GM23338 (cell line): ENCODE measurements at regions not wholly inside any gene's neighbourhood (a gene's known extent, or its start where the extent isn't known, plus 50 kb on each side); places are given as distances from the start of the nearest gene placed in this dataset.

ENCODE experiments used
- ATAC-seq: fragments of 200-7000 bp; cut with Tn5 transposase; 3 replicates; pipeline ENCODE4 v1.9.1; 2020
- DNase-seq: peaks from one replicate; pipeline ENCODE4 v3.0.0-alpha.2; 2015; ENCODE audit warnings: low spot score
- H2AFZ ChIP-seq: fragments of 200-600 bp; sonication (generic); 2 replicates; pipeline ENCODE4 v1.8.0; 2016; ENCODE audit warnings: antibody characterized with exemption, mild to moderate bottlenecking, moderate library complexity
- H3F3A ChIP-seq: fragments of 200-600 bp; sonication (generic); replicated peaks from 2 replicates; pipeline ENCODE4 v1.8.0; 2017; ENCODE audit warnings: antibody characterized with exemption, mixed run types, low read depth
- H3K27ac ChIP-seq: fragments of 200-600 bp; sonication (generic); 2 replicates; pipeline ENCODE4 v1.6.1; 2016; ENCODE audit warnings: low read depth
- H3K27me3 ChIP-seq: fragments of 200-600 bp; sonication (generic); 2 replicates; pipeline ENCODE4 v1.8.0; 2016; ENCODE audit warnings: mild to moderate bottlenecking, mixed run types, moderate library complexity; ENCODE audit not compliant: insufficient read depth
- H3K36me3 ChIP-seq: fragments of 200-600 bp; sonication (generic); 2 replicates; pipeline ENCODE4 v1.8.0; 2016; ENCODE audit warnings: mild to moderate bottlenecking; ENCODE audit not compliant: insufficient read depth
- H3K4me1 ChIP-seq: fragments of 200-600 bp; sonication (generic); 2 replicates; pipeline ENCODE4 v1.8.0; 2016; ENCODE audit warnings: mild to moderate bottlenecking, moderate library complexity; ENCODE audit not compliant: insufficient read depth
- H3K4me2 ChIP-seq: fragments of 200-600 bp; sonication (generic); 2 replicates; pipeline ENCODE4 v1.7.1; 2017; ENCODE audit warnings: mixed run types
- H3K4me3 ChIP-seq: fragments of 200-600 bp; sonication (generic); 2 replicates; pipeline ENCODE4 v1.6.1; 2016; ENCODE audit warnings: mixed run types
- H3K79me2 ChIP-seq: fragments of 200-600 bp; sonication (generic); replicated peaks from 2 replicates; pipeline ENCODE4 v1.8.0; 2017; ENCODE audit warnings: mild to moderate bottlenecking; ENCODE audit not compliant: insufficient read depth
- H3K9me2 ChIP-seq: fragments of 200-600 bp; sonication (generic); 2 replicates; pipeline ENCODE4 v1.8.0; 2017; ENCODE audit not compliant: insufficient read depth
- H4K20me1 ChIP-seq: fragments of 200-600 bp; sonication (generic); replicated peaks from 2 replicates; pipeline ENCODE4 v1.8.0; 2017; ENCODE audit warnings: mild to moderate bottlenecking; ENCODE audit not compliant: insufficient read depth
- H3K27ac Mint-ChIP-seq: 2 replicates; pipeline ENCODE4 v1.8.0; 2020; ENCODE audit warnings: inconsistent platforms, mild to moderate bottlenecking, moderate library complexity, mixed read lengths
- H3K27me3 Mint-ChIP-seq: 3 replicates; pipeline ENCODE4 v1.8.0; 2022; ENCODE audit warnings: low read depth, mild to moderate bottlenecking, moderate library complexity, mixed read lengths, inconsistent platforms; ENCODE audit not compliant: insufficient read depth, poor library complexity
- H3K36me3 Mint-ChIP-seq: 3 replicates; pipeline ENCODE4 v1.8.0; 2021; ENCODE audit warnings: low read depth, mild to moderate bottlenecking, inconsistent platforms, moderate library complexity, mixed read lengths
- H3K4me1 Mint-ChIP-seq: 3 replicates; pipeline ENCODE4 v1.8.0; 2020; ENCODE audit warnings: mild to moderate bottlenecking, inconsistent platforms, mixed read lengths
- H3K4me3 Mint-ChIP-seq: 3 replicates; pipeline ENCODE4 v1.8.0; 2021; ENCODE audit warnings: moderate library complexity, mild to moderate bottlenecking, inconsistent platforms, mixed read lengths
- H3K9me3 Mint-ChIP-seq: 3 replicates; pipeline ENCODE4 v1.8.0; 2020; ENCODE audit warnings: moderate library complexity, mild to moderate bottlenecking, inconsistent platforms, mixed read lengths
- EZH2 ChIP-seq: fragments of 200-600 bp; sonication (generic); IDR thresholded peaks from one replicate; pipeline ENCODE4 v1.8.0; 2017; ENCODE audit warnings: antibody characterized with exemption, mild to moderate bottlenecking, low read depth; ENCODE audit not compliant: unreplicated experiment
- EZH2phosphoT487 ChIP-seq: fragments of 200-600 bp; sonication (generic); IDR thresholded peaks from one replicate; pipeline ENCODE4 v1.8.1; 2018; ENCODE audit warnings: antibody characterized with exemption; ENCODE audit not compliant: unreplicated experiment
- JUNB ChIP-seq: IDR thresholded peaks from one replicate; pipeline ENCODE4 v1.6.1; 2016; ENCODE audit warnings: antibody characterized with exemption; ENCODE audit not compliant: unreplicated experiment
- ZNF114 ChIP-seq: fragments of 250-450 bp; sonication (Bioruptor Pico); IDR thresholded peaks from 2 replicates; pipeline ENCODE4 v1.5.0; 2020; ENCODE audit warnings: mild to moderate bottlenecking, moderate library complexity
- TF ChIP-seq, protein P1 (sequence below): fragments of 250-450 bp; sonication (Bioruptor Pico); IDR thresholded peaks from 2 replicates; pipeline ENCODE4 v1.5.0; 2020; ENCODE audit warnings: mild to moderate bottlenecking, moderate library complexity
- TF ChIP-seq, protein P2 (sequence below): IDR thresholded peaks from 2 replicates; pipeline ENCODE4 v1.6.1; 2016; ENCODE audit warnings: antibody characterized with exemption

DNA sequence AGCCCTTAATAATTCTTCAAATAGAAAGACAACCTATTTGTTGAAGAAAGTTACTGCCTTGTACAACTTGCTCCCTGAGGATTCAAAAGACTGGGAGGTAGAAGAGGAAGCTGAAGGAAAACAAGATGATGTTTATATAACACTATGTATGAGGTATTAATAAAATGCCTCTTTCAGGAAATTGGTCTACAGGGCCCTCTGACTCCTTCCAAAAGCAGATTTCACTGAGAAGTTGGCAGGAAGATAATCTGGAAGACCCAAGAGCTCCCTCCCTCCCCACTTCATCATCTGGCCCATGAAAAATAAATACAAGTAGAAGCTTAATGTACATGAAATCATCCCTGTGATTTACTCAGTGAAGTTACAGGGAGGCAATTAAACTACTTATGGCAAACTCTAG lies 107.5 kb upstream of the MAGEC2 start:
- no peaks in the 10 kb centered on the region for H3K79me2 ChIP-seq
- Mint-ChIP-seq H3K27me3 (no peaks in the 10 kb centered on the region), H3K4me3 (no peak overlapping the region), H3K4me1 (peaks cover 3% of the 10 kb centered on the region; the same call in 1 of the 3 replicates), H3K27ac (no peak overlapping the region), H3K36me3 (no peaks in the 10 kb centered on the region), H3K9me3 (no peaks in the 10 kb centered on the region)
- H3K36me3 ChIP-seq = no peaks in the 10 kb centered on the region
- H3K4me2 ChIP-seq = no peak overlapping the region
- no peaks in the 10 kb centered on the region for H3K27me3 ChIP-seq
- H3K4me1 ChIP-seq = no peaks in the 10 kb centered on the region
- no peak overlapping the region for H2AFZ ChIP-seq
- no peak overlapping the region for H3K27ac ChIP-seq
- ATAC-seq (no peak), DNase-seq (no peak)
- H3F3A ChIP-seq = no peaks in the 10 kb centered on the region
- TF ChIP-seq EZH2phosphoT487 (no peak), JUNB (no peak), EZH2 (no peak), ZNF114 (CRISPR knock-in tag) (no peak)
- TF ChIP-seq, protein P1, sequence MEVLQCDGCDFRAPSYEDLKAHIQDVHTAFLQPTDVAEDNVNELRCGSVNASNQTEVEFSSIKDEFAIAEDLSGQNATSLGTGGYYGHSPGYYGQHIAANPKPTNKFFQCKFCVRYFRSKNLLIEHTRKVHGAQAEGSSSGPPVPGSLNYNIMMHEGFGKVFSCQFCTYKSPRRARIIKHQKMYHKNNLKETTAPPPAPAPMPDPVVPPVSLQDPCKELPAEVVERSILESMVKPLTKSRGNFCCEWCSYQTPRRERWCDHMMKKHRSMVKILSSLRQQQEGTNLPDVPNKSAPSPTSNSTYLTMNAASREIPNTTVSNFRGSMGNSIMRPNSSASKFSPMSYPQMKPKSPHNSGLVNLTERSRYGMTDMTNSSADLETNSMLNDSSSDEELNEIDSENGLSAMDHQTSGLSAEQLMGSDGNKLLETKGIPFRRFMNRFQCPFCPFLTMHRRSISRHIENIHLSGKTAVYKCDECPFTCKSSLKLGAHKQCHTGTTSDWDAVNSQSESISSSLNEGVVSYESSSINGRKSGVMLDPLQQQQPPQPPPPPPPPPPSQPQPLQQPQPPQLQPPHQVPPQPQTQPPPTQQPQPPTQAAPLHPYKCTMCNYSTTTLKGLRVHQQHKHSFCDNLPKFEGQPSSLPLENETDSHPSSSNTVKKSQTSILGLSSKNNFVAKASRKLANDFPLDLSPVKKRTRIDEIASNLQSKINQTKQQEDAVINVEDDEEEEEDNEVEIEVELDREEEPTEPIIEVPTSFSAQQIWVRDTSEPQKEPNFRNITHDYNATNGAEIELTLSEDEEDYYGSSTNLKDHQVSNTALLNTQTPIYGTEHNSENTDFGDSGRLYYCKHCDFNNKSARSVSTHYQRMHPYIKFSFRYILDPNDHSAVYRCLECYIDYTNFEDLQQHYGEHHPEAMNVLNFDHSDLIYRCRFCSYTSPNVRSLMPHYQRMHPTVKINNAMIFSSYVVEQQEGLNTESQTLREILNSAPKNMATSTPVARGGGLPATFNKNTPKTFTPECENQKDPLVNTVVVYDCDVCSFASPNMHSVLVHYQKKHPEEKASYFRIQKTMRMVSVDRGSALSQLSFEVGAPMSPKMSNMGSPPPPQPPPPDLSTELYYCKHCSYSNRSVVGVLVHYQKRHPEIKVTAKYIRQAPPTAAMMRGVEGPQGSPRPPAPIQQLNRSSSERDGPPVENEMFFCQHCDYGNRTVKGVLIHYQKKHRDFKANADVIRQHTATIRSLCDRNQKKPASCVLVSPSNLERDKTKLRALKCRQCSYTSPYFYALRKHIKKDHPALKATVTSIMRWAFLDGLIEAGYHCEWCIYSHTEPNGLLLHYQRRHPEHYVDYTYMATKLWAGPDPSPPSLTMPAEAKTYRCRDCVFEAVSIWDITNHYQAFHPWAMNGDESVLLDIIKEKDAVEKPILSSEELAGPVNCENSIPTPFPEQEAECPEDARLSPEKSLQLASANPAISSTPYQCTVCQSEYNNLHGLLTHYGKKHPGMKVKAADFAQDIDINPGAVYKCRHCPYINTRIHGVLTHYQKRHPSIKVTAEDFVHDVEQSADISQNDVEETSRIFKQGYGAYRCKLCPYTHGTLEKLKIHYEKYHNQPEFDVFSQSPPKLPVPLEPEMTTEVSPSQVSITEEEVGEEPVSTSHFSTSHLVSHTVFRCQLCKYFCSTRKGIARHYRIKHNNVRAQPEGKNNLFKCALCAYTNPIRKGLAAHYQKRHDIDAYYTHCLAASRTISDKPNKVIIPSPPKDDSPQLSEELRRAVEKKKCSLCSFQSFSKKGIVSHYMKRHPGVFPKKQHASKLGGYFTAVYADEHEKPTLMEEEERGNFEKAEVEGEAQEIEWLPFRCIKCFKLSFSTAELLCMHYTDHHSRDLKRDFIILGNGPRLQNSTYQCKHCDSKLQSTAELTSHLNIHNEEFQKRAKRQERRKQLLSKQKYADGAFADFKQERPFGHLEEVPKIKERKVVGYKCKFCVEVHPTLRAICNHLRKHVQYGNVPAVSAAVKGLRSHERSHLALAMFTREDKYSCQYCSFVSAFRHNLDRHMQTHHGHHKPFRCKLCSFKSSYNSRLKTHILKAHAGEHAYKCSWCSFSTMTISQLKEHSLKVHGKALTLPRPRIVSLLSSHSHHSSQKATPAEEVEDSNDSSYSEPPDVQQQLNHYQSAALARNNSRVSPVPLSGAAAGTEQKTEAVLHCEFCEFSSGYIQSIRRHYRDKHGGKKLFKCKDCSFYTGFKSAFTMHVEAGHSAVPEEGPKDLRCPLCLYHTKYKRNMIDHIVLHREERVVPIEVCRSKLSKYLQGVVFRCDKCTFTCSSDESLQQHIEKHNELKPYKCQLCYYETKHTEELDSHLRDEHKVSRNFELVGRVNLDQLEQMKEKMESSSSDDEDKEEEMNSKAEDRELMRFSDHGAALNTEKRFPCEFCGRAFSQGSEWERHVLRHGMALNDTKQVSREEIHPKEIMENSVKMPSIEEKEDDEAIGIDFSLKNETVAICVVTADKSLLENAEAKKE (CRISPR knock-in tag) = no peak
- TF ChIP-seq, protein P2, sequence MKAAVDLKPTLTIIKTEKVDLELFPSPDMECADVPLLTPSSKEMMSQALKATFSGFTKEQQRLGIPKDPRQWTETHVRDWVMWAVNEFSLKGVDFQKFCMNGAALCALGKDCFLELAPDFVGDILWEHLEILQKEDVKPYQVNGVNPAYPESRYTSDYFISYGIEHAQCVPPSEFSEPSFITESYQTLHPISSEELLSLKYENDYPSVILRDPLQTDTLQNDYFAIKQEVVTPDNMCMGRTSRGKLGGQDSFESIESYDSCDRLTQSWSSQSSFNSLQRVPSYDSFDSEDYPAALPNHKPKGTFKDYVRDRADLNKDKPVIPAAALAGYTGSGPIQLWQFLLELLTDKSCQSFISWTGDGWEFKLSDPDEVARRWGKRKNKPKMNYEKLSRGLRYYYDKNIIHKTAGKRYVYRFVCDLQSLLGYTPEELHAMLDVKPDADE = no peak
- no peaks in the 10 kb centered on the region for H4K20me1 ChIP-seq
- no peak overlapping the region for H3K4me3 ChIP-seq
- H3K9me2 ChIP-seq = no peaks in the 10 kb centered on the region
